NB4 (cell line): ENCODE measurements at regions not wholly inside any gene's neighbourhood (a gene's known extent, or its start where the extent isn't known, plus 50 kb on each side); places are given as distances from the start of the nearest gene placed in this dataset.

Source experiments
- CTCF ChIP-seq: IDR thresholded peaks from one replicate; pipeline ENCODE4 v1.5.1; 2012; ENCODE audit warnings: low read depth, low read length
- MAX ChIP-seq: IDR thresholded peaks from 2 replicates; pipeline ENCODE4 v1.6.1; 2011; ENCODE audit warnings: low read depth, low read length
- MYC ChIP-seq: IDR thresholded peaks from 2 replicates; pipeline ENCODE4 v1.6.1; 2011; ENCODE audit warnings: low read depth, low read length
- POLR2A ChIP-seq: IDR thresholded peaks from 2 replicates; pipeline ENCODE4 v1.6.1; 2011; ENCODE audit warnings: mild to moderate bottlenecking; ENCODE audit not compliant: insufficient read length; ENCODE audit errors: extremely low read depth

GRCh38 chr14:54052696-54053385, 96.2 kb upstream of the BMP4 start:
- TF ChIP-seq CTCF, result no peak
- TF ChIP-seq POLR2A, result no peak
- TF ChIP-seq MAX, result no peak
- TF ChIP-seq MYC, result no peak
